H1 (cell line): ENCODE measurements at regions not wholly inside any gene's neighbourhood (a gene's known extent, or its start where the extent isn't known, plus 50 kb on each side); places are given as distances from the start of the nearest gene placed in this dataset.

Source experiments
- CTCF ChIA-PET: fragments of 300-600 bp; sonication (Branson Sonifier 250); formaldehyde crosslinking; loops from one replicate; lab custom pipeline; 2021; ENCODE audit not compliant: partially characterized antibody; lab: Charles Lee
- POLR2A ChIA-PET: fragments of 300-600 bp; sonication (Branson Sonifier 250); formaldehyde crosslinking; loops from one replicate; lab custom pipeline; 2021; ENCODE audit warnings: inconsistent platforms; ENCODE audit not compliant: partially characterized antibody; lab: Charles Lee
- DNase-seq, 2 experiments: peaks; one replicate each; pipeline versions ENCODE4 v3.0.0 to v3.0.0-alpha.2; 2010 to 2022; ENCODE audit warnings: low spot score in 2 of 2, low read depth in 1 of 2, mixed read lengths in 1 of 2
- FAIRE-seq: peaks from 2 replicates; lab custom pipeline; 2011; peaks lifted over from hg19 to GRCh38; lab: Jason Lieb, UNC
- H2AFZ ChIP-seq: 2 replicates; pipeline ENCODE4 v1.8.1; 2012; ENCODE audit warnings: low read length, inconsistent platforms
- H2AK5ac ChIP-seq: 2 replicates; pipeline ENCODE4 v1.6.1; 2013; ENCODE audit warnings: low read depth, low read length
- H2BK120ac ChIP-seq: replicated peaks from 2 replicates; pipeline ENCODE3; 2013; ENCODE audit warnings: low read depth, low read length, inconsistent platforms
- H2BK12ac ChIP-seq: 2 replicates; pipeline ENCODE4 v1.6.1; 2013; ENCODE audit warnings: low read depth, low read length
- H2BK15ac ChIP-seq: 2 replicates; pipeline ENCODE4 v1.6.1; 2013; ENCODE audit warnings: low read length
- H2BK20ac ChIP-seq: 2 replicates; pipeline ENCODE4 v1.6.1; 2013; ENCODE audit warnings: low read length
- H2BK5ac ChIP-seq: 2 replicates; pipeline ENCODE4 v1.6.1; 2013; ENCODE audit warnings: low read depth, low read length
- H3K14ac ChIP-seq: 2 replicates; pipeline ENCODE4 v1.6.1; 2013; ENCODE audit warnings: inconsistent platforms; ENCODE audit not compliant: insufficient read length
- H3K18ac ChIP-seq: 2 replicates; pipeline ENCODE4 v1.6.1; 2013; ENCODE audit warnings: low read length; ENCODE audit errors: extremely low read depth
- H3K23ac ChIP-seq: 2 replicates; pipeline ENCODE4 v1.6.1; 2013; ENCODE audit warnings: inconsistent platforms; ENCODE audit not compliant: insufficient read length
- H3K23me2 ChIP-seq: 2 replicates; pipeline ENCODE4 v1.6.1; 2013; ENCODE audit warnings: low read depth, low read length
- H3K27ac ChIP-seq: 2 replicates; pipeline ENCODE4 v1.6.1; 2011; ENCODE audit warnings: low read depth, low read length, inconsistent platforms
- H3K27me3 ChIP-seq, 4 experiments: replicated peaks in 1 of 4; 1 replicate in 1 of 4; 2 replicates in 3 of 4; pipeline versions ENCODE4 v1.6.1 to v1.8.1; 2011 to 2013; ENCODE audit warnings: low read length in 3 of 4, mild to moderate bottlenecking in 3 of 4, inconsistent platforms in 2 of 4, mixed read lengths in 2 of 4, moderate library complexity in 1 of 4; ENCODE audit not compliant: control insufficient read depth in 3 of 4, insufficient read depth in 3 of 4; ENCODE audit errors: extremely low read depth in 1 of 4
- H3K36me3 ChIP-seq, 4 experiments: 2 replicates each; pipeline versions ENCODE4 v1.6.1 to v1.8.1; 2011 to 2013; ENCODE audit warnings: mild to moderate bottlenecking in 4 of 4, low read length in 3 of 4, moderate library complexity in 2 of 4, control low read depth in 1 of 4, inconsistent platforms in 1 of 4; ENCODE audit not compliant: insufficient read depth in 4 of 4, control insufficient read depth in 2 of 4
- H3K4ac ChIP-seq: replicated peaks from 2 replicates; pipeline ENCODE3; 2013; ENCODE audit warnings: low read length, low read depth, mixed read lengths, inconsistent platforms; ENCODE audit not compliant: insufficient read length
- H3K4me1 ChIP-seq, 4 experiments: replicated peaks in 1 of 4; 1 replicate in 1 of 4; 2 replicates in 3 of 4; pipeline versions ENCODE4 v1.6.1 to v1.8.1; 2011 to 2013; ENCODE audit warnings: low read length in 3 of 4, inconsistent platforms in 2 of 4, mixed read lengths in 1 of 4; ENCODE audit not compliant: insufficient read depth in 4 of 4, control insufficient read depth in 3 of 4
- H3K4me2 ChIP-seq, 2 experiments: 2 replicates each; pipeline versions ENCODE4 v1.6.1 to v1.8.1; 2011 to 2013; ENCODE audit warnings: low read depth in 2 of 2, low read length in 2 of 2, control low read depth in 1 of 2, inconsistent platforms in 1 of 2, mild to moderate bottlenecking in 1 of 2; ENCODE audit not compliant: insufficient read depth in 1 of 2
- H3K4me3 ChIP-seq, 4 experiments: fragments of 200-600, 300-600 bp in 1 of 4; sonication (generic), shearing (Covaris generic), sonication (Bioruptor Twin) in 1 of 4; 2 replicates each; pipeline versions ENCODE4 v1.5.1 to v1.8.1; 2011 to 2016; ENCODE audit warnings: low read length in 4 of 4, low read depth in 3 of 4, control low read depth in 2 of 4, inconsistent platforms in 2 of 4, mild to moderate bottlenecking in 2 of 4, mixed read lengths in 1 of 4, moderate library complexity in 1 of 4; ENCODE audit not compliant: insufficient read depth in 2 of 4; ENCODE audit errors: extremely low read depth in 1 of 4
- H3K56ac ChIP-seq: replicated peaks from 2 replicates; pipeline ENCODE3; 2013; ENCODE audit warnings: low read depth, mild to moderate bottlenecking, mixed read lengths, low read length, inconsistent platforms; ENCODE audit not compliant: insufficient read length
- H3K79me1 ChIP-seq: 2 replicates; pipeline ENCODE4 v1.6.1; 2013; ENCODE audit warnings: low read depth, low read length, control low read depth
- H3K79me2 ChIP-seq, 2 experiments: 2 replicates each; pipeline versions ENCODE4 v1.6.1 to v1.8.1; 2012 to 2013; ENCODE audit warnings: low read length in 2 of 2, mild to moderate bottlenecking in 2 of 2, inconsistent platforms in 1 of 2; ENCODE audit not compliant: insufficient read depth in 2 of 2, control insufficient read depth in 1 of 2
- H3K9ac ChIP-seq, 4 experiments: replicated peaks in 1 of 4; 1 replicate in 1 of 4; 2 replicates in 3 of 4; pipeline versions ENCODE4 v1.6.1 to v1.8.1; 2011 to 2013; ENCODE audit warnings: low read depth in 3 of 4, low read length in 3 of 4, control low read depth in 2 of 4, mild to moderate bottlenecking in 2 of 4, moderate library complexity in 2 of 4, inconsistent platforms in 1 of 4; ENCODE audit errors: extremely low read depth in 1 of 4
- H3K9me3 ChIP-seq, 2 experiments: 2 replicates each; pipeline versions ENCODE4 v1.6.1 to v1.8.1; 2012 to 2013; ENCODE audit warnings: mild to moderate bottlenecking in 2 of 2, moderate library complexity in 2 of 2, control low read depth in 1 of 2, inconsistent platforms in 1 of 2, low read depth in 1 of 2, low read length in 1 of 2, mixed read lengths in 1 of 2; ENCODE audit not compliant: insufficient read depth in 2 of 2
- H4K20me1 ChIP-seq, 2 experiments: replicated peaks in 1 of 2; 2 replicates each; pipeline versions ENCODE3 to v1.8.1; 2011 to 2013; ENCODE audit warnings: inconsistent platforms in 2 of 2, low read length in 2 of 2, mild to moderate bottlenecking in 1 of 2; ENCODE audit not compliant: insufficient read depth in 2 of 2, control insufficient read depth in 1 of 2
- H4K5ac ChIP-seq: 2 replicates; pipeline ENCODE4 v1.6.1; 2013; ENCODE audit warnings: low read length, low read depth, mixed read lengths, inconsistent platforms; ENCODE audit not compliant: insufficient read length
- H4K8ac ChIP-seq: 2 replicates; pipeline ENCODE4 v1.8.0; 2013; ENCODE audit warnings: mild to moderate bottlenecking, moderate library complexity, low read length, inconsistent platforms; ENCODE audit not compliant: insufficient read depth; ENCODE audit errors: extremely low read depth
- H4K91ac ChIP-seq: replicated peaks from 2 replicates; pipeline ENCODE3; 2013; ENCODE audit warnings: low read length, mixed read lengths, inconsistent platforms; ENCODE audit not compliant: insufficient read length
- CEBPB ChIP-seq: IDR thresholded peaks from 2 replicates; pipeline ENCODE4 v1.6.1; 2012; ENCODE audit warnings: low read depth, low read length
- CHD1 ChIP-seq: IDR thresholded peaks from 2 replicates; pipeline ENCODE4 v1.6.1; 2012; ENCODE audit warnings: low read depth, low read length, improper control_type of control experiment
- CTBP2 ChIP-seq: IDR thresholded peaks from 2 replicates; pipeline ENCODE4 v1.7.0; 2011; ENCODE audit warnings: borderline replicate concordance, mild to moderate bottlenecking, moderate library complexity, mixed read lengths, low read length; ENCODE audit not compliant: insufficient read depth, insufficient read length
- EGR1 ChIP-seq: IDR thresholded peaks from 2 replicates; pipeline ENCODE4 v1.6.1; 2011; ENCODE audit warnings: low read depth, low read length, borderline replicate concordance
- FOSL1 ChIP-seq: IDR thresholded peaks from 2 replicates; pipeline ENCODE4 v1.6.1; 2011; ENCODE audit warnings: mild to moderate bottlenecking, low read depth, low read length, moderate library complexity; ENCODE audit not compliant: insufficient read depth
- MAFK ChIP-seq: IDR thresholded peaks from 2 replicates; pipeline ENCODE4 v1.6.1; 2012; ENCODE audit warnings: low read depth, mild to moderate bottlenecking, improper control_type of control experiment, low read length
- POLR2A ChIP-seq, 2 experiments: IDR thresholded peaks; 1 replicate in 1 of 2; 2 replicates in 1 of 2; pipeline ENCODE4 v1.6.1; 2011; ENCODE audit warnings: low read depth in 2 of 2, low read length in 2 of 2, mild to moderate bottlenecking in 2 of 2; ENCODE audit errors: control extremely low read depth in 1 of 2
- SAP30 ChIP-seq: fragments of 300-600 bp; sonication (generic); IDR thresholded peaks from 2 replicates; pipeline ENCODE4 v1.7.1; 2012; ENCODE audit warnings: low read length, moderate library complexity, mild to moderate bottlenecking, inconsistent platforms; ENCODE audit not compliant: insufficient read depth, insufficient replicate concordance
- SIN3A ChIP-seq, 2 experiments: IDR thresholded peaks in 1 of 2; conservative IDR thresholded peaks in 1 of 2; 2 replicates each; pipeline ENCODE4 v1.6.1; 2011 to 2012; ENCODE audit warnings: low read length in 2 of 2, improper control_type of control experiment in 1 of 2, low read depth in 1 of 2, mild to moderate bottlenecking in 1 of 2
- SUZ12 ChIP-seq: fragments of 200-600 bp; sonication (generic); IDR thresholded peaks from 2 replicates; pipeline ENCODE4 v1.6.1; 2012; ENCODE audit warnings: mild to moderate bottlenecking, inconsistent platforms, low read length, moderate library complexity, mixed read lengths
- TCF12 ChIP-seq: IDR thresholded peaks from 2 replicates; pipeline ENCODE4 v1.6.1; 2011; ENCODE audit warnings: low read depth, mild to moderate bottlenecking, low read length
- YY1 ChIP-seq: IDR thresholded peaks from 2 replicates; pipeline ENCODE4 v1.6.1; 2011; ENCODE audit warnings: low read depth, mild to moderate bottlenecking, low read length
- ZNF274 ChIP-seq: IDR thresholded peaks from 2 replicates; pipeline ENCODE4 v1.7.0; 2012; ENCODE audit warnings: low read length, borderline replicate concordance; ENCODE audit errors: extremely low read depth
- WGBS, 2 experiments: shearing (Covaris generic) in 1 of 2; methylation state at CpG; one replicate each; pipeline versions ENCODE4 v1.1.6 to v1.1.7; 2013 to 2015; ENCODE audit warnings: low lambda C conversion rate in 2 of 2, mixed read lengths in 2 of 2, inconsistent platforms in 1 of 2, low coverage in 1 of 2, missing lambda C conversion rate in 1 of 2; ENCODE audit not compliant: insufficient replicate concordance in 2 of 2, insufficient coverage in 1 of 2, insufficient read length in 1 of 2; ENCODE audit errors: extremely low coverage in 1 of 2, missing lambda C conversion rate in 1 of 2; 5-methylcytosine and 5-hydroxymethylcytosine counted together
- TF ChIP-seq, protein P1 (sequence below): IDR thresholded peaks from 2 replicates; pipeline ENCODE4 v1.6.1; 2012; ENCODE audit warnings: low read length, inconsistent platforms

DNA sequence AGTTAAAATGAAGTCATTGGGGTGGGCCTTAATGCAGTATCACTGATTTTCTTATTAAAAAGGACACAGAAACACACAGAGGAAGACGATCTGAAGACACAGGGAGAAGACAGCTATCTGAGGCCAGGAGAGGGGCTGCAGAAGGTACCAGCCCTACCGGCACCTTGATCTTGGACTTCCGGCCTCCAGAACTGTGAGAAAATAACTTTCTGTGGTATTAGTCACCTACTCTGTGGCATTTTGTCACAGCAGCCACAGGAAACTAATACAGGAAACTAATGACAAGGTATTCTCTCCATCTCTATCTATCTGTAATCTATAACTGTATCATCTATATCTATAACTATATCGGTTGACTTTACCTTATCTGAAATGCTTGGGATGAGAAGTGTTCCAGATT, 1149.5 kb downstream of the BCL11B start:
- Histone ChIP-seq H2AFZ (no peak overlapping the region), H4K8ac (no peak overlapping the region), H3K9me3 (peaks cover 4 to 6% of the 10 kb centered on the region in 2 experiments; a peak in 2 of 4 replicates), H3K27me3 (no peaks in the 10 kb centered on the region), H2BK5ac (no peak overlapping the region), H3K56ac (no peak overlapping the region), H3K4ac (no peak overlapping the region), H4K5ac (no peak overlapping the region), H3K4me3 (no peak overlapping the region), H2BK12ac (no peak overlapping the region), H2BK15ac (no peak overlapping the region), H3K79me2 (no peaks in the 10 kb centered on the region), H3K23me2 (no peaks in the 10 kb centered on the region), H3K23ac (no peak overlapping the region), H3K9ac (no peak overlapping the region), H4K91ac (no peak overlapping the region), H4K20me1 (no peaks in the 10 kb centered on the region), H3K18ac (no peak overlapping the region), H3K79me1 (no peaks in the 10 kb centered on the region), H3K14ac (no peak overlapping the region), H2BK120ac (no peak overlapping the region), H3K4me1 (no peaks in the 10 kb centered on the region), H3K27ac (no peak overlapping the region), H2AK5ac (no peak overlapping the region), H2BK20ac (no peak overlapping the region), H3K4me2 (no peak overlapping the region), H3K36me3 (no peaks in the 10 kb centered on the region)
- WGBS, 2 experiments: 97% methylated on average over 4 of the region's 4 CpGs; no CpG with 5 or more reads in 1 of the 2 experiments
- ChIA-PET CTCF (interaction anchor here (1.0 to 1.2 kb wide), 2 partner anchors 9 to 11 kb away, joined by 3 read pairs; no protein-coding TSS in a partner anchor), POLR2A (no interaction called here)
- no peak for DNase-seq
- FAIRE-seq: no peak
- TF ChIP-seq POLR2A (IDR thresholded peaks at IDR 0.05; ENCODE audit: control extremely low read depth in 1 of 2, low read depth in 2 of 2, low read length in 2 of 2): no peak
- no peak for TF ChIP-seq SUZ12
- TF ChIP-seq, protein P1, sequence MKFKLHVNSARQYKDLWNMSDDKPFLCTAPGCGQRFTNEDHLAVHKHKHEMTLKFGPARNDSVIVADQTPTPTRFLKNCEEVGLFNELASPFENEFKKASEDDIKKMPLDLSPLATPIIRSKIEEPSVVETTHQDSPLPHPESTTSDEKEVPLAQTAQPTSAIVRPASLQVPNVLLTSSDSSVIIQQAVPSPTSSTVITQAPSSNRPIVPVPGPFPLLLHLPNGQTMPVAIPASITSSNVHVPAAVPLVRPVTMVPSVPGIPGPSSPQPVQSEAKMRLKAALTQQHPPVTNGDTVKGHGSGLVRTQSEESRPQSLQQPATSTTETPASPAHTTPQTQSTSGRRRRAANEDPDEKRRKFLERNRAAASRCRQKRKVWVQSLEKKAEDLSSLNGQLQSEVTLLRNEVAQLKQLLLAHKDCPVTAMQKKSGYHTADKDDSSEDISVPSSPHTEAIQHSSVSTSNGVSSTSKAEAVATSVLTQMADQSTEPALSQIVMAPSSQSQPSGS: no peak
- no peak for TF ChIP-seq SIN3A (conservative IDR thresholded peaks at IDR 0.05 in 1 of 2, IDR thresholded peaks at IDR 0.05 in 1 of 2; ENCODE audit: low read depth in 1 of 2, low read length in 2 of 2)
- TF ChIP-seq ZNF274: no peak
- no peak for TF ChIP-seq CEBPB
- no peak for TF ChIP-seq CTBP2
- no peak for TF ChIP-seq SAP30
- no peak for TF ChIP-seq MAFK
- no peak for TF ChIP-seq YY1
- TF ChIP-seq FOSL1: no peak
- no peak for TF ChIP-seq EGR1
- no peak for TF ChIP-seq TCF12
- no peak for TF ChIP-seq CHD1
